ENCODE measurements at regions not wholly inside any gene's neighbourhood (a gene's known extent, or its start where the extent isn't known, plus 50 kb on each side); places are given as distances from the start of the nearest gene placed in this dataset.

GRCh38 chr1:60828944-60829343, 253.4 kb upstream of the NFIA start:
- no peak for TF ChIP-seq EZH2phosphoT487 (IDR thresholded peaks at IDR 0.05; ENCODE audit: low read depth)
- no peak for TF ChIP-seq CTCF (IDR thresholded peaks at IDR 0.05; ENCODE audit: low read depth, low read length)
- H3K36me3 ChIP-seq (replicated peaks; ENCODE audit: low read depth, low read length) = no peaks in the 10 kb centered on the region
- H2AFZ ChIP-seq (ENCODE audit: low read depth, low read length) = no peak overlapping the region
- H3K4me3 ChIP-seq (ENCODE audit: low read length) = no peak overlapping the region
- no peaks in the 10 kb centered on the region for H4K20me1 ChIP-seq (ENCODE audit: insufficient read depth, low read length)
- H3K27ac ChIP-seq (ENCODE audit: low read length) = no peak overlapping the region
- H3K9me3 ChIP-seq (ENCODE audit: insufficient read depth, low read length) = no peaks in the 10 kb centered on the region
- H3K4me1 ChIP-seq (ENCODE audit: low read length) = no peaks in the 10 kb centered on the region
- H3K27me3 ChIP-seq (ENCODE audit: low read depth, low read length) = no peaks in the 10 kb centered on the region
- H3K4me2 ChIP-seq (ENCODE audit: low read length) = no peak overlapping the region
- H3K79me2 ChIP-seq (ENCODE audit: low read length) = no peaks in the 10 kb centered on the region
- no peak overlapping the region for H3K9ac ChIP-seq (ENCODE audit: low read length)

GRCh38 chr1:60826320-60827094, 255.9 kb upstream of the NFIA start:
- Histone ChIP-seq H3K4me3 (ENCODE audit: low read length) (no peak overlapping the region), H3K4me2 (ENCODE audit: low read length) (no peak overlapping the region), H3K9ac (ENCODE audit: low read length) (no peak overlapping the region), H3K27ac (ENCODE audit: low read length) (no peak overlapping the region), H2AFZ (ENCODE audit: low read depth, low read length) (no peak overlapping the region), H3K27me3 (ENCODE audit: low read depth, low read length) (no peaks in the 10 kb centered on the region), H3K4me1 (ENCODE audit: low read length) (no peaks in the 10 kb centered on the region), H3K79me2 (ENCODE audit: low read length) (no peaks in the 10 kb centered on the region), H3K36me3 (replicated peaks; ENCODE audit: low read depth, low read length) (no peaks in the 10 kb centered on the region), H4K20me1 (ENCODE audit: insufficient read depth, low read length) (no peaks in the 10 kb centered on the region), H3K9me3 (ENCODE audit: insufficient read depth, low read length) (no peaks in the 10 kb centered on the region)
- TF ChIP-seq EZH2phosphoT487 (IDR thresholded peaks at IDR 0.05; ENCODE audit: low read depth) (no peak), CTCF (IDR thresholded peaks at IDR 0.05; ENCODE audit: low read depth, low read length) (no peak)

GRCh38 chr1:60825593-60825992, 256.8 kb upstream of the NFIA start:
- H3K9ac ChIP-seq (ENCODE audit: low read length) = no peak overlapping the region

GRCh38 chr1:60823151-60823550, 259.2 kb upstream of the NFIA start:
- Histone ChIP-seq H3K27ac (ENCODE audit: low read length) (no peak overlapping the region), H3K9me3 (ENCODE audit: insufficient read depth, low read length) (no peaks in the 10 kb centered on the region), H3K36me3 (replicated peaks; ENCODE audit: low read depth, low read length) (no peaks in the 10 kb centered on the region), H3K4me1 (ENCODE audit: low read length) (no peaks in the 10 kb centered on the region), H3K4me2 (ENCODE audit: low read length) (no peak overlapping the region), H2AFZ (ENCODE audit: low read depth, low read length) (no peak overlapping the region), H3K9ac (ENCODE audit: low read length) (no peak overlapping the region), H3K79me2 (ENCODE audit: low read length) (no peaks in the 10 kb centered on the region), H3K4me3 (ENCODE audit: low read length) (no peak overlapping the region), H4K20me1 (ENCODE audit: insufficient read depth, low read length) (no peaks in the 10 kb centered on the region), H3K27me3 (ENCODE audit: low read depth, low read length) (no peaks in the 10 kb centered on the region)
- TF ChIP-seq CTCF (IDR thresholded peaks at IDR 0.05; ENCODE audit: low read depth, low read length) = no peak
- no peak for TF ChIP-seq EZH2phosphoT487 (IDR thresholded peaks at IDR 0.05; ENCODE audit: low read depth)

More at GRCh38 chr1:60825593-60825992, 256.8 kb upstream of the NFIA start:
- Histone ChIP-seq H3K4me1 (ENCODE audit: low read length) (no peaks in the 10 kb centered on the region), H3K79me2 (ENCODE audit: low read length) (no peaks in the 10 kb centered on the region), H3K9me3 (ENCODE audit: insufficient read depth, low read length) (no peaks in the 10 kb centered on the region), H3K27me3 (ENCODE audit: low read depth, low read length) (no peaks in the 10 kb centered on the region), H3K27ac (ENCODE audit: low read length) (no peak overlapping the region), H2AFZ (ENCODE audit: low read depth, low read length) (no peak overlapping the region), H3K4me3 (ENCODE audit: low read length) (no peak overlapping the region), H3K4me2 (ENCODE audit: low read length) (no peak overlapping the region), H4K20me1 (ENCODE audit: insufficient read depth, low read length) (no peaks in the 10 kb centered on the region), H3K36me3 (replicated peaks; ENCODE audit: low read depth, low read length) (no peaks in the 10 kb centered on the region)
- TF ChIP-seq CTCF (IDR thresholded peaks at IDR 0.05; ENCODE audit: low read depth, low read length) = no peak
- no peak for TF ChIP-seq EZH2phosphoT487 (IDR thresholded peaks at IDR 0.05; ENCODE audit: low read depth)

Data from OCI-LY3 (cell line).